ENCODE measurements at regions not wholly inside any gene's neighbourhood (a gene's known extent, or its start where the extent isn't known, plus 50 kb on each side); places are given as distances from the start of the nearest gene placed in this dataset.

GRCh38 chr5:147037515-147038205, 159.1 kb upstream of the PPP2R2B start:
- TF ChIP-seq POLR2A (IDR thresholded peaks at IDR 0.05; ENCODE audit: low read depth, low read length): no peak
- no peak for TF ChIP-seq POLR2AphosphoS5 (IDR thresholded peaks at IDR 0.05; ENCODE audit: low read depth, low read length)

All from GM12891 (cell line).